K562 (cell line): ENCODE measurements at regions not wholly inside any gene's neighbourhood (a gene's known extent, or its start where the extent isn't known, plus 50 kb on each side); places are given as distances from the start of the nearest gene placed in this dataset.

Source experiments
- ADNP ChIP-seq: fragments of 200-800 bp; sonication (Bioruptor generic); IDR thresholded peaks from 2 replicates; pipeline ENCODE4 v1.6.1; 2016; ENCODE audit warnings: missing genetic modification characterization, missing compliant biosample characterization
- CBFA2T2 ChIP-seq: fragments of 450-650 bp; conservative IDR thresholded peaks from 2 replicates; pipeline ENCODE4 v1.6.1; 2017; ENCODE audit warnings: mild to moderate bottlenecking
- CCAR2 ChIP-seq: fragments of 200-400 bp; formaldehyde crosslinking; IDR thresholded peaks from 2 replicates; pipeline ENCODE4 v1.6.1; 2017; ENCODE audit warnings: mild to moderate bottlenecking, low read depth, low read length
- ESRRA ChIP-seq: fragments of 450-650 bp; IDR thresholded peaks from 2 replicates; pipeline ENCODE4 v1.6.1; 2014; ENCODE audit warnings: low read depth, mild to moderate bottlenecking, moderate library complexity, borderline replicate concordance
- FOXM1 ChIP-seq, 2 experiments: fragments of 450-650 bp in 1 of 2; sonication (generic) in 1 of 2; formaldehyde crosslinking in 1 of 2; IDR thresholded peaks; 2 replicates each; pipeline versions ENCODE4 v1.6.1 to v1.9.0; 2017 to 2022; ENCODE audit warnings: low read depth in 2 of 2, mild to moderate bottlenecking in 2 of 2, missing genetic modification reagents in 1 of 2, moderate library complexity in 1 of 2
- FUS ChIP-seq: fragments of 200-400 bp; formaldehyde crosslinking; optimal IDR thresholded peaks from 2 replicates; pipeline ENCODE3; 2017; ENCODE audit warnings: low read depth, low read length
- HEY1 ChIP-seq: fragments of 250-450 bp; sonication (Bioruptor Pico); IDR thresholded peaks from 2 replicates; pipeline ENCODE4 v1.5.0; 2020; ENCODE audit warnings: mild to moderate bottlenecking, moderate library complexity, borderline replicate concordance
- HMGN3 ChIP-seq: IDR thresholded peaks from 2 replicates; pipeline ENCODE4 v1.6.1; 2011; ENCODE audit warnings: borderline replicate concordance, low read depth, mild to moderate bottlenecking, mixed read lengths, low read length; ENCODE audit not compliant: insufficient read length; ENCODE audit errors: extremely low read depth
- KDM4B ChIP-seq, 2 experiments: fragments of 450-650 bp in 1 of 2; sonication (generic) in 1 of 2; IDR thresholded peaks; 2 replicates each; pipeline ENCODE4 v1.6.1; 2016 to 2017; ENCODE audit warnings: borderline replicate concordance in 2 of 2, antibody characterized with exemption in 1 of 2, low read depth in 1 of 2, mild to moderate bottlenecking in 1 of 2
- KLF16 ChIP-seq: IDR thresholded peaks from 2 replicates; pipeline ENCODE4 v1.6.1; 2016; ENCODE audit warnings: antibody characterized with exemption
- KLF6 ChIP-seq: fragments of 250-450 bp; sonication (Bioruptor Pico); IDR thresholded peaks from 2 replicates; pipeline ENCODE4 v1.4.0; 2020; ENCODE audit warnings: mild to moderate bottlenecking, moderate library complexity, borderline replicate concordance
- NUFIP1 ChIP-seq: fragments of 450-650 bp; IDR thresholded peaks from 2 replicates; pipeline ENCODE4 v1.6.1; 2018; ENCODE audit not compliant: partially characterized antibody
- RAD21 ChIP-seq, 2 experiments: fragments of 250-450 bp in 1 of 2; fragments of 450-650 bp in 1 of 2; sonication (Bioruptor Pico) in 1 of 2; formaldehyde crosslinking in 1 of 2; IDR thresholded peaks in 1 of 2; conservative IDR thresholded peaks in 1 of 2; 2 replicates each; pipeline versions ENCODE4 v1.4.0 to v1.8.0; 2020 to 2022; ENCODE audit warnings: mild to moderate bottlenecking in 2 of 2, moderate library complexity in 1 of 2
- SMAD3 ChIP-seq: fragments of 450-650 bp; formaldehyde crosslinking; conservative IDR thresholded peaks from 2 replicates; pipeline ENCODE4 v1.4.0; 2020; ENCODE audit warnings: mild to moderate bottlenecking
- SNAPC5 ChIP-seq: fragments of 250-450 bp; sonication (Bioruptor Pico); IDR thresholded peaks from 2 replicates; pipeline ENCODE4 v1.8.0; 2021; ENCODE audit warnings: moderate library complexity, mild to moderate bottlenecking, inconsistent platforms
- TCF15 ChIP-seq: fragments of 250-450 bp; sonication (Bioruptor Pico); IDR thresholded peaks from 2 replicates; pipeline ENCODE4 v1.8.0; 2022; ENCODE audit warnings: moderate library complexity, mild to moderate bottlenecking, inconsistent platforms
- TCF7L2 ChIP-seq: fragments of 150-350 bp; IDR thresholded peaks from 2 replicates; pipeline ENCODE4 v1.6.1; 2016; ENCODE audit warnings: low read depth, mild to moderate bottlenecking, low read length, moderate library complexity
- THRB ChIP-seq: fragments of 450-650 bp; formaldehyde crosslinking; conservative IDR thresholded peaks from 2 replicates; pipeline ENCODE4 v1.4.0; 2022; ENCODE audit warnings: mild to moderate bottlenecking, missing genetic modification characterization
- TRIM24 ChIP-seq, 2 experiments: fragments of 450-650 bp; IDR thresholded peaks; 2 replicates each; pipeline ENCODE4 v1.6.1; 2016
- XRCC5 ChIP-seq: fragments of 200-400 bp; formaldehyde crosslinking; IDR thresholded peaks from 2 replicates; pipeline ENCODE4 v1.6.1; 2017; ENCODE audit warnings: low read depth, mild to moderate bottlenecking, low read length
- ZNF282 ChIP-seq: sonication (generic); formaldehyde crosslinking; IDR thresholded peaks from 2 replicates; pipeline ENCODE4 v1.8.1; 2023; ENCODE audit warnings: missing genetic modification reagents
- ZNF398 ChIP-seq: fragments of 250-450 bp; sonication (Bioruptor Pico); IDR thresholded peaks from 2 replicates; pipeline ENCODE4 v1.8.0; 2021; ENCODE audit warnings: moderate library complexity, mild to moderate bottlenecking, inconsistent platforms
- ZNF639 ChIP-seq, 2 experiments: fragments of 200-800 bp in 1 of 2; sonication (Bioruptor generic) in 1 of 2; sonication (generic) in 1 of 2; formaldehyde crosslinking in 1 of 2; IDR thresholded peaks in 1 of 2; conservative IDR thresholded peaks in 1 of 2; 2 replicates each; pipeline versions ENCODE4 v1.5.0 to v1.6.1; 2016 to 2020; ENCODE audit warnings: missing compliant biosample characterization in 1 of 2, missing genetic modification characterization in 1 of 2, missing genetic modification reagents in 1 of 2

GRCh38 chr14:73771848-73772638 lies 57.9 kb upstream of the PNMA1 start (continued):
- TF ChIP-seq ESRRA (no peak), FUS (no peak), HEY1 (CRISPR knock-in tag) (no peak), SNAPC5 (CRISPR knock-in tag) (no peak), HMGN3 (peak; percentile 65), FOXM1 (IDR thresholded peaks at IDR 0.05; ENCODE audit: low read depth) (peak; percentile 55), FOXM1 (CRISPR knock-in tag; IDR thresholded peaks at IDR 0.05; ENCODE audit: low read depth) (no peak), THRB (CRISPR knock-in tag) (no peak), CCAR2 (no peak), KLF6 (CRISPR knock-in tag) (no peak), KDM4B (IDR thresholded peaks at IDR 0.05; ENCODE audit: borderline replicate concordance in 2 of 2, low read depth in 1 of 2) (no peak), ZNF282 (CRISPR knock-in tag) (no peak), SMAD3 (CRISPR knock-in tag) (no peak), KLF16 (peak; percentile 83), CBFA2T2 (peak; percentile 94), NUFIP1 (no peak), TCF15 (no peak), ADNP (tag) (no peak), RAD21 (CRISPR knock-in tag; conservative IDR thresholded peaks at IDR 0.05 in 1 of 2, IDR thresholded peaks at IDR 0.05 in 1 of 2) (peak in 1 of 2 experiments; percentile 2; a peak in 1 of 4 replicates), ZNF398 (CRISPR knock-in tag) (no peak), XRCC5 (no peak), ZNF639 (CRISPR knock-in tag; conservative IDR thresholded peaks at IDR 0.05 in 1 of 2, IDR thresholded peaks at IDR 0.05 in 1 of 2) (peak in 1 of 2 experiments; percentile 38; a peak in 1 of 4 replicates), TRIM24 (IDR thresholded peaks at IDR 0.05) (peak; percentile 59 to 68), TCF7L2 (no peak)
